Smooth muscle cell (in vitro differentiated cells): ENCODE measurements at regions not wholly inside any gene's neighbourhood (a gene's known extent, or its start where the extent isn't known, plus 50 kb on each side); places are given as distances from the start of the nearest gene placed in this dataset.

Source experiments
- DNase-seq: peaks from one replicate; lab custom pipeline; 2025; ENCODE audit not compliant: unreplicated experiment; lab: John Stamatoyannopoulos, UW
- H2AFZ ChIP-seq: fragments of 200-600 bp; sonication (generic); 2 replicates; pipeline ENCODE4 v1.6.0; 2016; ENCODE audit warnings: antibody characterized with exemption, low read depth, mild to moderate bottlenecking
- H3F3A ChIP-seq: fragments of 200-600 bp; sonication (generic); 2 replicates; pipeline ENCODE4 v1.6.0; 2017; ENCODE audit warnings: antibody characterized with exemption, low read depth
- H3K27ac ChIP-seq: fragments of 200-600 bp; sonication (generic); 2 replicates; pipeline ENCODE4 v1.5.1; 2016; ENCODE audit warnings: low read depth, mild to moderate bottlenecking
- H3K27me3 ChIP-seq: fragments of 200-600 bp; sonication (generic); 2 replicates; pipeline ENCODE4 v1.6.1; 2016; ENCODE audit warnings: low read depth, mild to moderate bottlenecking
- H3K36me3 ChIP-seq: fragments of 200-600 bp; sonication (generic); 2 replicates; pipeline ENCODE4 v1.5.1; 2016; ENCODE audit warnings: low read depth
- H3K4me1 ChIP-seq: fragments of 200-600 bp; sonication (generic); 2 replicates; pipeline ENCODE4 v1.5.1; 2016; ENCODE audit warnings: low read depth
- H3K4me2 ChIP-seq: fragments of 200-600 bp; sonication (generic); 2 replicates; pipeline ENCODE4 v1.6.0; 2016; ENCODE audit warnings: mild to moderate bottlenecking
- H3K4me3 ChIP-seq: fragments of 200-600 bp; sonication (generic); 2 replicates; pipeline ENCODE4 v1.5.1; 2016; ENCODE audit warnings: mild to moderate bottlenecking
- H3K79me2 ChIP-seq: fragments of 200-600 bp; sonication (generic); 2 replicates; pipeline ENCODE4 v1.6.0; 2016; ENCODE audit warnings: low read depth, mild to moderate bottlenecking
- H3K9ac ChIP-seq: fragments of 200-600 bp; sonication (generic); 2 replicates; pipeline ENCODE4 v1.6.0; 2016; ENCODE audit warnings: low read depth
- H3K9me3 ChIP-seq: fragments of 200-600 bp; sonication (generic); replicated peaks from 2 replicates; pipeline ENCODE4 v1.5.1; 2016; ENCODE audit warnings: low read depth
- H4K20me1 ChIP-seq: fragments of 200-600 bp; sonication (generic); 2 replicates; pipeline ENCODE4 v1.6.0; 2016; ENCODE audit warnings: low read depth
- WGBS: methylation state at CpG from one replicate; pipeline ENCODE4 v1.1.7; 2016; ENCODE audit warnings: low lambda C conversion rate; 5-methylcytosine and 5-hydroxymethylcytosine counted together
- TF ChIP-seq, protein P1 (sequence below): fragments of 200-600 bp; sonication (generic); IDR thresholded peaks from 2 replicates; pipeline ENCODE4 v1.5.1; 2017; ENCODE audit warnings: borderline replicate concordance, mild to moderate bottlenecking, antibody characterized with exemption; ENCODE audit not compliant: insufficient read depth, poor library complexity, severe bottlenecking

DNA sequence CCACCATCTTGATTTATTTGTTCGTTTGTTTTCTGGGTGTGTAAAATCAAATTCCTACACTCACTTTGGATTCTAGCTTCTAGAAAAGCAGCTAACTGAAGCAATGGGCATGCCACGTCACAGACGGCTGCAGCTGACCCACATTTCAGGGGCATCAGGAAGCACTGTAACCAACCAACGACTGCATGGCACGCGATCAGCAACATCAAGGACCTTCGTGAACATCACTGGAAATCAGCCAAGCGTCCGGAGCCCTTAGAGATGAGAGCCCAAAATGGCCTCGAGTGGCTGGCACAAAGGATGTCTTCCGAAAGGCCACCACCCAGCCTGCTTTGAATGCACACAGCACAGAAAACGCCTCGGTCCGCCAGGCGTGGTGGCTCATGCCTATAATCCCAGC, 191.1 kb downstream of the OLFM1 start:
- no peaks in the 10 kb centered on the region for H3F3A ChIP-seq
- no peak overlapping the region for H3K9ac ChIP-seq
- H2AFZ ChIP-seq: no peak overlapping the region
- H3K9me3 ChIP-seq: no peaks in the 10 kb centered on the region
- peaks cover 4% of the 10 kb centered on the region for H3K27me3 ChIP-seq
- DNase-seq: no peak
- no peaks in the 10 kb centered on the region for H3K4me1 ChIP-seq
- no peaks in the 10 kb centered on the region for H3K36me3 ChIP-seq
- H3K79me2 ChIP-seq: no peaks in the 10 kb centered on the region
- no peak overlapping the region for H3K4me2 ChIP-seq
- WGBS: 95% methylated on average over 15 of the region's 15 CpGs
- H3K4me3 ChIP-seq: no peak overlapping the region
- no peak overlapping the region for H3K27ac ChIP-seq
- H4K20me1 ChIP-seq: no peaks in the 10 kb centered on the region
- TF ChIP-seq, protein P1, sequence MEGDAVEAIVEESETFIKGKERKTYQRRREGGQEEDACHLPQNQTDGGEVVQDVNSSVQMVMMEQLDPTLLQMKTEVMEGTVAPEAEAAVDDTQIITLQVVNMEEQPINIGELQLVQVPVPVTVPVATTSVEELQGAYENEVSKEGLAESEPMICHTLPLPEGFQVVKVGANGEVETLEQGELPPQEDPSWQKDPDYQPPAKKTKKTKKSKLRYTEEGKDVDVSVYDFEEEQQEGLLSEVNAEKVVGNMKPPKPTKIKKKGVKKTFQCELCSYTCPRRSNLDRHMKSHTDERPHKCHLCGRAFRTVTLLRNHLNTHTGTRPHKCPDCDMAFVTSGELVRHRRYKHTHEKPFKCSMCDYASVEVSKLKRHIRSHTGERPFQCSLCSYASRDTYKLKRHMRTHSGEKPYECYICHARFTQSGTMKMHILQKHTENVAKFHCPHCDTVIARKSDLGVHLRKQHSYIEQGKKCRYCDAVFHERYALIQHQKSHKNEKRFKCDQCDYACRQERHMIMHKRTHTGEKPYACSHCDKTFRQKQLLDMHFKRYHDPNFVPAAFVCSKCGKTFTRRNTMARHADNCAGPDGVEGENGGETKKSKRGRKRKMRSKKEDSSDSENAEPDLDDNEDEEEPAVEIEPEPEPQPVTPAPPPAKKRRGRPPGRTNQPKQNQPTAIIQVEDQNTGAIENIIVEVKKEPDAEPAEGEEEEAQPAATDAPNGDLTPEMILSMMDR: no peak

DNA sequence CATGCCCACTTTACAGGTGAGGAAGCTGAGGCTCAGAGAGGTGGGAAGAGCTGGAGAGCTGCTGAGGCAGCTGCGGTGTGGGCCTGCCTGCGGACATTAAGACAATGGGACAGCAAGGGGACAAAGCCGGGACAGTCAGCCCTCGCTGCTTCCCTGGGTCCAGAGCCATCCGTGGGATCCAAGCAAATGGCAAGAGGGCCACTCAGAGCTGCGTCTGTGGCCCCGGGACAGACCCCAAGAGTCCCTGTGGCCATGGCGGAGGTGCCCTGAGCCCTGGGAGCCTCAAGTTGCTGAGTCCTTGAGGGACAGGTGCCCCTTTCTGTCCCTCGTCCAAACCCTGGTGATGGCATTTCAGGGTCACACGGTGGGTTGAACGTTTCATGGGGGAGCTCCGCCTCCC, 191.9 kb downstream of the OLFM1 start:
- Histone ChIP-seq H3K9me3 (no peaks in the 10 kb centered on the region), H3F3A (no peaks in the 10 kb centered on the region), H3K79me2 (no peaks in the 10 kb centered on the region), H3K27me3 (peaks cover 4% of the 10 kb centered on the region), H2AFZ (no peak overlapping the region), H4K20me1 (no peaks in the 10 kb centered on the region), H3K4me1 (no peaks in the 10 kb centered on the region), H3K4me2 (no peak overlapping the region), H3K27ac (no peak overlapping the region), H3K4me3 (no peak overlapping the region), H3K36me3 (no peaks in the 10 kb centered on the region), H3K9ac (no peak overlapping the region)
- DNase-seq: no peak
- 88% methylated on average over 12 of the region's 12 CpGs for WGBS
- TF ChIP-seq, protein P1: no peak

- no peaks in the 10 kb centered on the region for H4K20me1 ChIP-seq
- no peaks in the 10 kb centered on the region for H3K36me3 ChIP-seq
- 92% methylated on average over 23 of the region's 23 CpGs for WGBS
- H3K4me3 ChIP-seq: no peak overlapping the region
- TF ChIP-seq, protein P1: no peak
- H3K27me3 ChIP-seq: peaks cover 4% of the 10 kb centered on the region
- H2AFZ ChIP-seq: no peak overlapping the region
- no peak overlapping the region for H3K9ac ChIP-seq
- H3K4me2 ChIP-seq: no peak overlapping the region
- no peaks in the 10 kb centered on the region for H3K4me1 ChIP-seq
- no peak overlapping the region for H3K27ac ChIP-seq
- H3F3A ChIP-seq: no peaks in the 10 kb centered on the region
- H3K9me3 ChIP-seq: no peaks in the 10 kb centered on the region
- no peaks in the 10 kb centered on the region for H3K79me2 ChIP-seq
- DNase-seq: no peak
Measured at GRCh38 chr9:135279834-135280393, 192.4 kb downstream of the OLFM1 start.

DNA sequence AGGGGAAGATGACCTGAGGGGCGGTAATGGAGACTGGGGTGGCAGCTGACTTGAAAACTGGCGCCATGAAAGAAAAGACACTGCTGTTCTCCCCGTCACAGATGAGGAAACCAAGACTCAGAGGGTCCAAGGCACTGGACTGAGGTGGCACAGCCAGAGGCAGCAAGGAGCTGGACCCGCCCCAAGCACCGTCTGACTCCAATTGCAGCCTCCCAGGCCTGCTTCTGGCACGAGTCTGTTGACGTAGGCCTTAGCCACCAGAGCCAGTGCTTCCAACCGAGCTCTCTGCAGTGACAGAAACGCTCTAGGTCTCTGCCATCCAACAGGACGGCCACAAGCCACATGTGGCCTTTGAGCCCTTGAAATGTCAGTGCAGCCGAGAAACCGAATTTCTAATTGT, 193.2 kb downstream of the OLFM1 start:
- Histone ChIP-seq H3F3A (no peaks in the 10 kb centered on the region), H3K9ac (no peak overlapping the region), H3K4me1 (no peaks in the 10 kb centered on the region), H4K20me1 (no peaks in the 10 kb centered on the region), H3K36me3 (no peaks in the 10 kb centered on the region), H3K27me3 (peaks cover 4% of the 10 kb centered on the region), H3K4me3 (no peak overlapping the region), H3K27ac (no peak overlapping the region), H2AFZ (no peak overlapping the region), H3K4me2 (no peak overlapping the region), H3K9me3 (no peaks in the 10 kb centered on the region), H3K79me2 (no peaks in the 10 kb centered on the region)
- DNase-seq: no peak
- 91% methylated on average over 12 of the region's 12 CpGs for WGBS
- TF ChIP-seq, protein P1: no peak
